Activated effector memory CD4-positive, alpha-beta T cell treated with anti-CD3 and anti-CD28 coated beads, Interleukin-2, amount 50 U/mL, for 16 hours (primary cell): ENCODE measurements at regions not wholly inside any gene's neighbourhood (a gene's known extent, or its start where the extent isn't known, plus 50 kb on each side); places are given as distances from the start of the nearest gene placed in this dataset.

Experiments used
- DNase-seq: peaks from one replicate; pipeline ENCODE4 v3.0.0-alpha.2; 2020

GRCh38 chr2:120904379-120904778 lies 168.7 kb downstream of the GLI2 start:
- DNase-seq: no peak

GRCh38 chr2:120904830-120905234 lies 169.2 kb downstream of the GLI2 start:
- no peak for DNase-seq

GRCh38 chr2:120905298-120905697 lies 169.6 kb downstream of the GLI2 start:
- DNase-seq: no peak

DNA sequence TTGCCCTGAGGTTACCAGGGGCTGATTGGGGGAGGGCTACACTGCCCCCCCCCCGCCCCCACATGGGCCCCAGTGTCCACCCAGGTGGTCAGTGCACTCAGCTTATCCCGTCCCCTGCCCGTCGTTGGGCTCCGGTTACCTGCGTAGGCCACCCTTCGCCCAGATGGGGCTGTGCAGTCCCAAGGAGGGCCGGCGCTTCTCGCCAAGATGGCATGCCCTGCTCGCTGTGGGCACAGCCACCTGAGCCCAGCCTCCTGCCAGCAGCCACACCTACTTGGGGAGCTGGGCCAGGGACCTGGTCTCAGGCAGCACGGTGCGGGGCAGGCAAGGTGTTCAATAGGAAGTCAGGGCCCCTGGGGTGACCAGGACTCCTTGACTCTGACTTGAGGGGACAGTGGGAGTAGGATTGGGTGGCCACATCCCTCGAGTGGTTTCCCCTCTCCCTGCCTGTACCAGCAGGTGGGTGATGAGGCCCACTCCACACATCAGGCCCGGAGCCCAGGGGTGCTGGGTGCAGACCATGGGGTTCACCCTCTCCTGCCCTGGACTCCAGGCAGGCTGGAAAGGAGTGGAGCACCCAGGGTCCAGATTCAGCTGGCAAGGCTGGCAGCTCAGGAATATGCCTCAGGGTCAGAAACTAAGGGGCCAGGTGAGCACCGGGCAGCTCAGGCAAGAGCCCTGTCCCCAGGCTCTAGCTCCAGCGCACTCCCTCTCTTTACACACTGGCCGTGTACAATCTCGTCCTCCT lies 170.3 kb downstream of the GLI2 start:
- no peak for DNase-seq

GRCh38 chr2:120906914-120907313 lies 171.2 kb downstream of the GLI2 start:
- DNase-seq: no peak

DNA sequence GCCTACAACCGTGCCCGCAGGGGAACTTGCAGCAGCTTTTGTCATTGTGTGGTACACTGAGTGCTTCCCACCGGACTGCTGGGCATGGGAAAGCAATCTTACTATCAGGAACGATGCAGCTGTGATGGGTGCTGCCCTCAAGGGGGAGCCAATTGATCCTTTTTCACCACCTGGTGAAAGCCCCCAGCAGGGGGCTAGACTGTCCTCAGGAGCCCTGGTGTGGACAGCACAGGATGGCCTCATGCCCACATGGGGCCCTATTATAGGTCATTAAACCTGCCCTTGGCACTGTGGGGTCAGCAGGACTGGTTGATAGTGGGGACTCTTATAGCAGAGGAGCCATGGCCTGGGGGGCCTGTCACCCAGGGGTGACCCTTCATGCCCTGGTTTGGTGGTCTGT lies 172.2 kb downstream of the GLI2 start:
- no peak for DNase-seq

DNA sequence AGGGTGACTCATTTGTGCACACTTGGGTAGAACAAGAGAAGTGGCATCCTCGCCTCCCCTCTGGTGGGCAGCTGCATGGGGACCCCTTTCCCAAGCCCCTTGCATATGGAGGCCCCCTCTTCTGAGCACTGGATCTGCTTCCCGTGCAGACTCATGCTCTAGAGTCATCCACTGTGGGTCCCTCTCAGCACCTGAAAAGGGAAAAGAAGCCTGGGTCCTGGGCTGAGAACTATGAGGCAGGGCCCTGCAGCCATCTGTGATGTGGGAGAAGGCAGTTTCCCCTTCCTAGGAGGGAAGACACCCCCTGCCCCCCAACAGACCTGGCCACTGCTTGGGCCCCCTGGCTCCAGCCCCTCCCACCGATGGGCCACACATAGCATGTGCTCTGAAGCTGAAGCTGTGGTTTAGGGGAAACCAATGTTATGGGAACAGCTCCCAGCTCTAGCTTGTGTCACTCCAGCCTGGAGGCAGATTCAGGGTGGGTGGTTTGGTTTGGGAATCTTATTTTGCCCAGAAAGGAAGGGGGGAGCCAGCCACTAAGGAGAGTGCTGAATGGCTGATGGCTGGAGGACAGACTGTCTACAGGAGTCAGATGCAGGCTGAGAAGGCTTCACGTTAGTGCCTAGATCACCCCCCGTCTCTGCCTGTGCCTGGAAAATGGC lies 172.8 kb downstream of the GLI2 start:
- no peak for DNase-seq

GRCh38 chr2:120909102-120909501 lies 173.4 kb downstream of the GLI2 start:
- DNase-seq: no peak

DNA sequence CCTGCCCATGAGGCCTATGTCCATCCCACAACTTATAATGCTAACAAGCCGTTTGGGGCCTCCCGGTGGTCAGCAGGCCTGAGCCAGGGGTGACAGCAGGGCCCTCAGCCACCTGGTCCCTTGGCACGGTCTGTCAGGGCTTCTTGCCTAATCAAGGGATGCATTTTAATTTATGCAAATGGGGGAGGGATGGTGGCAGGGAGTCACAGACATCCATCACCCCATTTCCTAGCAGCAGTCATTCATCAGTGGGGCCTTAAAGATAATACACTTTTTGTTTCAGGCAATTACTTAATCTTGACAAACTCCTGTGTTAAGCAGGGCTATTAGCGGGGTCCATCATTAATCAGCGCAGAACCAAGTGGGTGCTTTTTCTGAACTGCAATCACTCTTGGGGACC lies 174.5 kb downstream of the GLI2 start:
- no peak for DNase-seq

GRCh38 chr2:120910956-120911951 lies 175.6 kb downstream of the GLI2 start:
- DNase-seq: no peak

DNA sequence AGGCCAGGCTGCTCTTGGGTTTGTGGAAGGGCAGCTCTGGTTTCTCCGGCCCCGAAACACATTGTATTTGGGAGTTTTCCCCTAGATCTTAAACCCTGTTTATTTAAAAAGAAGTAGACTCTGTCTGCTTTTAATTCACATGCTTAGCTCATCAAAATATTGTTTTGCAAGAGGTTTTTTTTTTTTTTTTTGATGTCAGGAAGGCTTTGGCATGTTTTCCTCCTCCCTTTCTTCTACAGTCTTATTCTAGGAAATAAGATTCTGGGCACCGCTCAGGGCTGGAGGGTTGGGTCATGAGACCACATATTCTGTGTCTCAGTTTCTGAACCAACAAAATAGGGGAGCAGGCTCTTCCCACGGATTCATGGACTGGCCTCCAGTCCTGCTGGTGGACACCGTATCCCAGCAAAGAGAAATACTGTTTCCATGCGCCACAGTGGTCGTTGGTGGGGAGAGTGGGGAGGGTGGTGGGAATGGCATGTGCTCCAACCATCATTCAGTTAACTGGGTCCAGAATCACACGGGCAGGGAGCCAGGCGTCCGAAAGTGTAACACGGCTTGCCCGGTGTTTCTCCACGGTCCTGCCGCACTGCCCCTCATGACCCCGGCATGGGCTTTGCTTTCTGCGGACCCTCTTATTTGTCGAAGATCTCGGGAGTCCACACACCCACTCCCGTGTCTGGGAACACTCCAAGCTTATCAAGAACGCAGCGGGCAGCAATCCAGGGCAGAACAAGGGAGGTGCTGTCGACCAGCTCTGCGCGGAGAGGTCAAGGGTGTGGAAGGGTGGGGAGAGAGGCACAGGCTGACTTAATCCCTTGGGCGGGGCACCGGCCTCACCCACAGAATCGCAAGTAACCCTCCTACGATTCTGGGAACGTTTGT lies 176.7 kb downstream of the GLI2 start:
- DNase-seq: no peak

- no peak for DNase-seq
These were observed 178.5 kb downstream of the GLI2 start for GRCh38 chr2:120913972-120914838.

GRCh38 chr2:120914839-120915521 lies 179.3 kb downstream of the GLI2 start:
- DNase-seq: no peak

DNA sequence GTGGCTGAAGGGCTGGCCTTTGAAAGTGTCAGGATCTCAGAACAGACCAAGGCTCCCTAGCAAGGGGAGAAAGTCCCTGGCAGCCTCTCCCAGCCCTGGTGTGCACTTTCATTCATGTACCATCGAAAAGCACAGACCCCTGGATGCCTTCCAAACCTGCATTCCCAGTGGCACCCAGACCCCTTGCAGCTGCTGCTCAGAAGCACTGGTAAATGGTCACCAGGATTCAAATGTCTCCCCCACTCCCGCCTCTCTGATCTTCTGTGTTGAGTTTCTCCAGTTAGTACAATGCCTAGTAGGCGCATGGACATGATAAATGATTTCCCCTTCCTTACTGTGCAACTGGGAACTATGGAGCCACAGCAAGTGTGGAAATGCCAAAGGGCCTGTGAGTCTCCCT lies 180.0 kb downstream of the GLI2 start:
- DNase-seq: no peak

DNA sequence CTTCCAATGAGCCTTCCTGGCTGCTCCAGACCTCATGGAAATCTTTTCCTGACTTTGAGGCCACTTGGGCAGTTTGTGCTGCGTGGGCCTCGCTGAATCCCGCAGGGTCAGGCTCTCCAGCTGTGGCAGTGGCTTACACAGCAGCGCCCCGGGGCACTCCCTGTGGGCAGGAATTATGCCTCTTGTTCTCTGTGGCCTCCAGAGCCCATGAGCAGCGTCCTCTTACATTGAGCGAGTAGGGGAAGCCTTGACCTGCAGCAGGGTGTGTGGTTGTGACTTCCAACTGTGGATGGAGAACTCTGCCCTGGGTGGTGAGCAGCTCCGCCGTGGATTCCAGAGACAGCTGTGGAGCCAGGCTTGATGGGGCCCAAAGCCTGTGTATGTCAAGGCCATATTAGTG lies 180.8 kb downstream of the GLI2 start:
- DNase-seq: no peak

DNA sequence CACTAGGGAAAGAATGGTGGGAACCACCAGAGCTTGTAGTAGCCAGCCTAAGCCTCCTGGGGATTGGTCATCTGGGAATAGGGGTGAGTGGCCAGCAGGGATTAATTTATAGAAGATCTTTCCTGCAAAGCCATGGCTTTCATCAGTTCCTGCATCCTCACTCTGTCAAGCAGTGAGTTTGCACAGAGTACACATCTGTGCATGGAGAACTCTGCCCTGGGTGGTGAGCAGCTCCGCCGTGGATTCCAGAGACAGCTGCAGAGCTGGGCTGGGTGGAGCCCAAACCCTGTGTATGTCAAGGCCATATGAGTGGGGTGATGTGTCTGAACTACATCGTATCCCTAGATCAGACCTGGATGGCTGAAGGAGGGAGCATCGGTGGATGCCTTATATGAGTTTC lies 182.2 kb downstream of the GLI2 start:
- no peak for DNase-seq

DNA sequence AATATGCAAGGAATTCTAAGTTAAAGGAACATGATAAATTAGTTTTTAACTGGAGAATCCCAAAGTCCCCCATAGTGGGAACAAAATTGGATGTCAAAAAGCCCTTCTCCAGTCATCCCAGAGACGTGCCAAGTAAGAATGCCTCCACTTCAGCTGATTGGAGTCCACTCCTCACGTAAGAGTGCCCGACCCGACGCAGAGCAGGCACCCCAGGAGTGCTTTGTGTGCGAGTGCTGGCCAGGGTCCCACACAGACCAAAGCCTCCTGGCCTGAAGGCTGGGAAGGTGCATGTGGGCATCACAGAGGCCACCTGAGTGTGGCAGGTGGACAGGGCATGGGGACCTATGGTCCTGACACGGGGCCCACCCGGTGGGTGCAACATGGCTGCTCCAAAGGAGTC lies 183.5 kb downstream of the GLI2 start:
- no peak for DNase-seq

DNA sequence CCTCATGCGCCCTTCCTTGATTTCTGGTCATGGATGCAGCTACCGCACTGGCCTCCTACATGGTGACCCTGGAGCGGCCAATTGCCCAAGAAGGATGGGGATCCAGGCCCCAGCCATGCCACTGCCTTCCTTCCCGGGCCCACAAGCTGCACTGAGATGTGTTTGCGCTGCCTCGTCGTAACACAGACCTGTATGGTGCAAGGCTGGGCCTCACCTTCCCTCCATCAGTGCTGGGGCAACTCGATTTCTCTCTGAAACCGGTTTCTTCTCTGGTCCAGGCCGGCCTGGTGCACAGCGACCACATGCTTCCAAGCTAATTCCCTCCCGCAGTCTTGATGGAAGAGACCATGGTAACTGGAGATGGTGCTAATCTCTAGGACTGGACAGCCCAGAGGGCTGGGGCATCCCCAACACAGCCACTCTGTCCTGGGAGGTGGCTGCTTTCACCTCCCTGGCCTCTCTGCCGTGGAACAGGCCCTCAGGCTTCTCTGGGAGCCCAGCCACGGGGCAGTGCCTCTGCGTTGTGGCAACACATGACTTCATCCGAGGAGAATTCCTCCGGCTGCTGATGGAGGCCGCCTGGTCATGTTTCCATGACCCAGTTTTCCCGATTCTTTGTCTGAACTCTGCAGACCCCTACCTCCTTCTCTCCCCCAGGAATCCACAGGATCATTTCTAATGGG lies 184.2 kb downstream of the GLI2 start:
- no peak for DNase-seq

- DNase-seq: no peak
These were observed 184.9 kb downstream of the GLI2 start for GRCh38 chr2:120920454-120921148.

- no peak for DNase-seq
These were observed 185.8 kb downstream of the GLI2 start for GRCh38 chr2:120921457-120921856.
